ENCODE measurements at regions not wholly inside any gene's neighbourhood (a gene's known extent, or its start where the extent isn't known, plus 50 kb on each side); places are given as distances from the start of the nearest gene placed in this dataset.
"Not testable (repeated sequence)": the region's sequence is repeated elsewhere in the genome, so short reads cannot be mapped to it uniquely, and the experiment has no call there.

- FAIRE-seq = no peak
Measured at GRCh38 chr4:9704551-9705332, 76.7 kb upstream of the DRD5 start.

- FAIRE-seq = not testable (repeated sequence)
Measured at GRCh38 chr4:9707281-9707680, 74.2 kb upstream of the DRD5 start.

DNA sequence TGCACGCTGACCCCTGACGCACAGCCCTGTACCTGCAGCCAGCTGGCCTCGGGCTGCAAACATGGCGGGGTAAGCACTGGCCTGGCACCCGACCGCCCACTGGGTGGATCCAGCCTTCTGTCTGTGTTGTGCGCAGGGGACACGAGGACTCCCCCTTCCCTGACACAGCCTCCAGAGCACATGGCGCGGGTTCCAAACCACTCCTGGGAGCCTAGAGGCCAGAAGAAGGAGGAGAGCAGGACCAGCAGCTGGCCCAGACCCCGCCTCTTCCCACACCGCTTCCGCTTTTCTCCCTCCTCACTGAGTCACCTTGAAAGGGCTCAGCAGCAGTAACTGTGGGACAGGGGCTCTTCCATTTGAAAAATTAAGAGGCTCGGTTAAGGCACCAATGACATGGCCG is 73.5 kb upstream of the DRD5 start:
- FAIRE-seq = not testable (repeated sequence)

GRCh38 chr4:9709724-9710123 is 71.7 kb upstream of the DRD5 start:
- FAIRE-seq = no peak

GRCh38 chr4:9715271-9715670 is 66.2 kb upstream of the DRD5 start:
- not testable (repeated sequence) for FAIRE-seq

- no peak for FAIRE-seq
Measured at GRCh38 chr4:9716093-9716492, 65.3 kb upstream of the DRD5 start.

- not testable (repeated sequence) for FAIRE-seq
Measured at GRCh38 chr4:9718246-9718939, 63.0 kb upstream of the DRD5 start.

DNA sequence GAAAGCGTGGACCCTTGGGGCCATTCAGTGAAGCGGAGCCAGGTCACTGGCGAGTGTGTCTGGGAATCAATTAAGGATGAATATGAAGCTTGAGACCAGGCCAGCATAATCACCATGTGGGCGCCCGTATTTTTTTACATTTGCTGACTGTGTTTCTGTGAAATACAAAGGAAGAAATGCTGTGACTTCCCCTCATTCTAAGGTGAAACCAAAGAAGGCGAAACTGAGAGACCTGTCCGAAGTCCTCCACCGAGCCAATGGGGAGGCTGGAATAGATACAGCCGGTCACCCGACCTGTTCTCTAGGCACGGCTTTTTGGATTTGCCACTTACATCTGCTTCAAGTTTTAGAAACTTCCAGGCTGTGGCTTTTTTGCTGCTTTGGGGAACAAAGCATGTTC is 59.3 kb upstream of the DRD5 start:
- not testable (repeated sequence) for FAIRE-seq

Data from endometrium (tissue), 2 donors.